ENCODE measurements at regions not wholly inside any gene's neighbourhood (a gene's known extent, or its start where the extent isn't known, plus 50 kb on each side); places are given as distances from the start of the nearest gene placed in this dataset.

GRCh38 chr2:9760069-9760901, 83.0 kb upstream of the TAF1B start:
- Histone ChIP-seq H3K9me3 (no peaks in the 10 kb centered on the region), H3K4me3 (no peak overlapping the region), H3K27me3 (no peaks in the 10 kb centered on the region), H3K4me1 (peaks cover 10% of the 10 kb centered on the region), H3K27ac (no peak overlapping the region), H3K36me3 (no peaks in the 10 kb centered on the region)
- ATAC-seq (no peak), DNase-seq (no peak)
- intact Hi-C loops (cut with DNase I): no loop called here
- TF ChIP-seq CTCF (IDR thresholded peaks at IDR 0.05): no peak

- no peak overlapping the region for H3K27ac ChIP-seq
- no peak for TF ChIP-seq CTCF (IDR thresholded peaks at IDR 0.05)
- DNase-seq: no peak
- ATAC-seq: no peak
- no peaks in the 10 kb centered on the region for H3K9me3 ChIP-seq
- no peaks in the 10 kb centered on the region for H3K36me3 ChIP-seq
- H3K4me3 ChIP-seq: no peak overlapping the region
- intact Hi-C loops (cut with DNase I): no loop called here
- no peaks in the 10 kb centered on the region for H3K27me3 ChIP-seq
- peaks cover 10% of the 10 kb centered on the region for H3K4me1 ChIP-seq
Measured at GRCh38 chr2:9760902-9761228, 82.4 kb upstream of the TAF1B start.

- no peak for TF ChIP-seq CTCF (IDR thresholded peaks at IDR 0.05)
Measured at GRCh38 chr2:9761577-9761976, 81.7 kb upstream of the TAF1B start.

GRCh38 chr2:9762164-9762563, 81.1 kb upstream of the TAF1B start:
- peaks cover 6% of the 10 kb centered on the region for H3K4me1 ChIP-seq
- H3K9me3 ChIP-seq: no peaks in the 10 kb centered on the region
- ATAC-seq (no peak), DNase-seq (no peak)
- H3K4me3 ChIP-seq: no peak overlapping the region
- no peaks in the 10 kb centered on the region for H3K36me3 ChIP-seq
- no peak for TF ChIP-seq CTCF (IDR thresholded peaks at IDR 0.05)
- intact Hi-C loops (cut with DNase I): no loop called here
- H3K27ac ChIP-seq: no peak overlapping the region
- no peaks in the 10 kb centered on the region for H3K27me3 ChIP-seq

More at GRCh38 chr2:9761577-9761976, 81.7 kb upstream of the TAF1B start:
- Histone ChIP-seq H3K27ac (no peak overlapping the region), H3K9me3 (no peaks in the 10 kb centered on the region), H3K36me3 (no peaks in the 10 kb centered on the region), H3K4me3 (no peak overlapping the region), H3K4me1 (peaks cover 10% of the 10 kb centered on the region), H3K27me3 (no peaks in the 10 kb centered on the region)
- no peak for ATAC-seq
- peak; percentile 58 for DNase-seq
- intact Hi-C loops (cut with DNase I): no loop called here

- no peaks in the 10 kb centered on the region for H3K4me1 ChIP-seq
- ATAC-seq: no peak
- H3K27ac ChIP-seq: no peak overlapping the region
- H3K4me3 ChIP-seq: no peak overlapping the region
- H3K36me3 ChIP-seq: no peaks in the 10 kb centered on the region
- TF ChIP-seq CTCF (IDR thresholded peaks at IDR 0.05): no peak
- intact Hi-C loops (cut with DNase I): no loop called here
- no peaks in the 10 kb centered on the region for H3K9me3 ChIP-seq
- H3K27me3 ChIP-seq: no peaks in the 10 kb centered on the region
- DNase-seq: no peak
Measured at GRCh38 chr2:9762941-9763340, 80.3 kb upstream of the TAF1B start.

Measured in upper lobe of right lung (tissue), 1 donor.